GM18502 (cell line): ENCODE measurements at regions not wholly inside any gene's neighbourhood (a gene's known extent, or its start where the extent isn't known, plus 50 kb on each side); places are given as distances from the start of the nearest gene placed in this dataset.

Experiments used
- ATAC-seq: cut with Tn5 transposase; IDR thresholded peaks from one replicate; pipeline ENCODE4 v1.9.1; 2021; ENCODE audit warnings: mild to moderate bottlenecking; ENCODE audit not compliant: unreplicated experiment, poor library complexity

- no peak for ATAC-seq
These were observed 167.2 kb upstream of the BMP4 start for GRCh38 chr14:54123841-54124240.

- no peak for ATAC-seq
These were observed 168.5 kb upstream of the BMP4 start for GRCh38 chr14:54125109-54125508.

GRCh38 chr14:54126947-54127346 lies 170.3 kb upstream of the BMP4 start:
- no peak for ATAC-seq

- ATAC-seq, result no peak
These were observed 170.9 kb upstream of the BMP4 start for GRCh38 chr14:54127526-54127925.

- ATAC-seq, result no peak
These were observed 173.4 kb upstream of the BMP4 start for GRCh38 chr14:54129850-54130640.

GRCh38 chr14:54132496-54132895 lies 175.9 kb upstream of the BMP4 start:
- ATAC-seq, result no peak

- ATAC-seq, result no peak
These were observed 177.3 kb upstream of the BMP4 start for GRCh38 chr14:54133896-54134295.

GRCh38 chr14:54135804-54136280 lies 179.2 kb upstream of the BMP4 start:
- no peak for ATAC-seq

GRCh38 chr14:54136894-54137613 lies 180.4 kb upstream of the BMP4 start:
- ATAC-seq, result no peak

- ATAC-seq, result no peak
These were observed 181.0 kb upstream of the BMP4 start for GRCh38 chr14:54137614-54137961.

GRCh38 chr14:54138024-54138353 lies 181.4 kb upstream of the BMP4 start:
- no peak for ATAC-seq

- ATAC-seq, result no peak
These were observed 181.9 kb upstream of the BMP4 start for GRCh38 chr14:54138354-54139038.

- no peak for ATAC-seq
These were observed 183.9 kb upstream of the BMP4 start for GRCh38 chr14:54140551-54140950.

GRCh38 chr14:54146601-54147000 lies 190.0 kb upstream of the BMP4 start:
- ATAC-seq, result no peak

GRCh38 chr14:54147282-54147681 lies 190.7 kb upstream of the BMP4 start:
- ATAC-seq, result no peak

GRCh38 chr14:54147758-54148157 lies 191.1 kb upstream of the BMP4 start:
- ATAC-seq, result no peak

GRCh38 chr14:54148251-54148650 lies 191.6 kb upstream of the BMP4 start:
- no peak for ATAC-seq

- no peak for ATAC-seq
These were observed 195.7 kb upstream of the BMP4 start for GRCh38 chr14:54152351-54152750.

- ATAC-seq, result no peak
These were observed 209.7 kb upstream of the BMP4 start for GRCh38 chr14:54166049-54166950.

GRCh38 chr14:54168489-54168888 lies 211.9 kb upstream of the BMP4 start:
- no peak for ATAC-seq
